ENCODE measurements at regions not wholly inside any gene's neighbourhood (a gene's known extent, or its start where the extent isn't known, plus 50 kb on each side); places are given as distances from the start of the nearest gene placed in this dataset.
"Not testable (repeated sequence)": the region's sequence is repeated elsewhere in the genome, so short reads cannot be mapped to it uniquely, and the experiment has no call there.

DNA sequence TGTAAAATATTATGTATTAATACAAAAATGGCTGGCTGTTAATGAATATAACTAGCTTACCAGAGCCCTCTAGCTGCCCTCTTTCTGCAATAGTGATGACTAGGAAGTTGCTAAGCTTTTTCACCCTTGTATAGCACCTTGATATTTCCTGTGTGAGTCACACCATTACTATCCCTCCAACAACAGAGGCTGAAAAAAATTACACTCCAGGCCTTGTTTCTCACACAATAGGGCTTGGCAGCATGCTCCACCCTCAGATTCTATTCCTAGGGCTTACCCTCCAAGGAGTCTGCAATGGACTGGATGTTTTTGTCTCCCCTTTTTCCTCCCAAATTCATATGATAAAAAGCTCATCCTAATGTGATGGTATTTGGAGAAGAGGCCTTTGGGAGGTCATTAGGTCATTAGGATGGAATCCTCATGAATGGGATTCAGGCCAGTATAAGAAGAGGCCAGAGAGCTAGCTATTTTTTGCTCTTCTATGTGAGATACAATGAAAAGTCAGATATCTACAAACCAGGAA, 184.6 kb upstream of the MAP1B start:
- no peaks in the 10 kb centered on the region for H3K27me3 ChIP-seq
- no peaks in the 10 kb centered on the region for H4K20me1 ChIP-seq
- H3K4me1 ChIP-seq = no peaks in the 10 kb centered on the region
- no peak for TF ChIP-seq Cebpa-rat (IDR thresholded peaks at IDR 0.05)
- no peak overlapping the region for H3K9ac ChIP-seq
- H3K4me3 ChIP-seq = no peak overlapping the region
- H3K36me3 ChIP-seq = no peaks in the 10 kb centered on the region
- no peaks in the 10 kb centered on the region for H3K9me3 ChIP-seq
- H3K4me2 ChIP-seq = no peak overlapping the region
- H3K27ac ChIP-seq = no peak overlapping the region

DNA sequence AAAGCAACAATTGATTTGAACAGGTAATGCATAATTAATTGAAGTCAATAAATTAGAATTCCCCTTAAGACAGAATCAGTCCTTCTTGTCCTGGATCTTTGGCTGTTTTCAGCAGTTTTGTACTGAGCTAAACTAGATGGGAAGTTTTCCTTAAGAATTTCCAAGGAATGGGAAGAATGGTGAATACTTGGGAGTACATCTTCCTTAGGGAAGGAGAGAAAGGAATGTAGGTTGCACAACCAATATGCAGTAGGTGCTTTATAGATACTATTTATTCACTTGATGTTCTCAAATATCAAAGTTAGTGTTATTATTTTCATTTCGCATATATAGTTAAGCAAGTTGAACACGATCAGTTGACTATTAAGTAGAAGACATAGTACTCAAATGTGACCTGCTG, 183.5 kb upstream of the MAP1B start:
- H3K27ac ChIP-seq = no peak overlapping the region

DNA sequence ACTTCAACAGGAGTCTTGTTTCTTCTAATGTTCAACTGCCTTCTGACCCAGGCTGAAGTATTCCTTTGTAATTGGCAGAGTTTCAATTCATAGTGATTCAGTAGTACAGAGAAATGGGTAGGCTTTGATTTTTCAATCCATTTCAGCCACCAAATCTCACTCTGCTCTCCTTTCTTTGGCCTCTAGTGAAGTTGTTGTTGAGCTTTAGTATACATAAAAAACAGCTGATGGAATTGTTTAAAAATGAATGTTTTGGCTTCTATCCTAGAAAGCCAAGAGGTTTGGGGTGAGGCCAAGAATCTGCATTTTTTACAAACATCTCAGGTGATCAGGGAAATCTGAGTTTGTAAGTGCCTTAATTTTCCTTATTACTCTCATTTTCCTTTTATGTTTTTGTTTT, 182.9 kb upstream of the MAP1B start:
- Histone ChIP-seq H3K36me3 (no peaks in the 10 kb centered on the region), H3K9ac (no peak overlapping the region), H3K27ac (no peak overlapping the region), H3K4me3 (no peak overlapping the region), H3K4me1 (no peaks in the 10 kb centered on the region), H3K27me3 (no peaks in the 10 kb centered on the region), H3K4me2 (no peak overlapping the region), H4K20me1 (no peaks in the 10 kb centered on the region), H3K9me3 (no peaks in the 10 kb centered on the region)
- TF ChIP-seq Cebpa-rat (IDR thresholded peaks at IDR 0.05) = no peak

More for the DNA sequence above, 183.5 kb upstream of the MAP1B start:
- Histone ChIP-seq H3K36me3 (no peaks in the 10 kb centered on the region), H3K4me3 (no peak overlapping the region), H3K9ac (no peak overlapping the region), H3K9me3 (no peaks in the 10 kb centered on the region), H3K4me2 (no peak overlapping the region), H4K20me1 (no peaks in the 10 kb centered on the region), H3K27me3 (no peaks in the 10 kb centered on the region), H3K4me1 (no peaks in the 10 kb centered on the region)
- TF ChIP-seq Cebpa-rat (IDR thresholded peaks at IDR 0.05) = no peak

DNA sequence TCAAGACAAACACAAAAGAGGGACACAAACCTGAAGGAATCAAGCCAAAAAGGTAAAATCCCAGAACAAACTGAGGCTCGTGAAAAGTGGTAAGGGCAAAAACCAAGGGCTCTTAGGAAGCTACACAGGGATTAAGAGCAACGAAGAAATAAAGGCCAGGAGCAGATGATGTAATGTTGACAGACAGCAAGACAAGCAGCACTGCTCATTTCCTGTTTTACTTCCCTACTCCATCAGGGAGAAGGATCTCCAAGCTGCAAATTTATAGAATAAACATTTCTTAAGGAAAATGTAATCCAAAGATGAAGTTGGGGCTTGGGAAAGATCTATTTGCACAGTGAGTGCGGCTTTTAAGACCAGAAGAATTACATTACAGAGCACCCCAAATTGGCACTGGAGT, 182.3 kb upstream of the MAP1B start:
- no peak overlapping the region for H3K27ac ChIP-seq
- no peaks in the 10 kb centered on the region for H3K36me3 ChIP-seq
- H3K27me3 ChIP-seq = no peaks in the 10 kb centered on the region
- no peaks in the 10 kb centered on the region for H3K4me1 ChIP-seq
- no peaks in the 10 kb centered on the region for H3K9me3 ChIP-seq
- H4K20me1 ChIP-seq = no peaks in the 10 kb centered on the region
- TF ChIP-seq Cebpa-rat (IDR thresholded peaks at IDR 0.05) = no peak
- no peak overlapping the region for H3K9ac ChIP-seq
- H3K4me2 ChIP-seq = no peak overlapping the region
- no peak overlapping the region for H3K4me3 ChIP-seq

DNA sequence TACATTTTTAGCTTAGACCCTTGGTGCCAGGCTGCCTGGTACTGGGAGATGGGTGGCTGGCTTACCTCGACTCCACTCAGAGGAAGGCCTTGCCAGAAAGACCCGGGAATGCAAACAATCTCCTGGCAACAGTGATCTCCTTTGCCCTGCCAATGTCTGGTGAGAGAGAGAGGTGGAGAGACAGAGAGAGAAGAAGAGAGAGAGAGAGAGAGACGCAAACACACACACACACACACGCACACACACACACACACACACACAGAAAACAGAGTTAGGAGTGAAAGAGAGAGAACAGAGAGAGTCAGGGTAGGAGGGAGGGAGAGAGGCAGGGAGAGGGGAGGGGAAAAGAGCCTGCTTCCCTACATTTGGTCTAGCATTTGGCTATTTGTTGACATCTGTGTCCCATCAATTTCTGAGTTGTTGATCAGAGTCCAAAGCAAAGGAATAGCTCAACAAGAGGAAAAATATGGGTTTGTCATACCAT, 181.6 kb upstream of the MAP1B start:
- Histone ChIP-seq H3K4me2 (no peak overlapping the region), H3K9ac (no peak overlapping the region), H3K27ac (no peak overlapping the region), H3K9me3 (no peaks in the 10 kb centered on the region), H3K36me3 (no peaks in the 10 kb centered on the region), H3K4me1 (no peaks in the 10 kb centered on the region), H4K20me1 (no peaks in the 10 kb centered on the region), H3K27me3 (no peaks in the 10 kb centered on the region), H3K4me3 (no peak overlapping the region)
- TF ChIP-seq Cebpa-rat (IDR thresholded peaks at IDR 0.05) = no peak

DNA sequence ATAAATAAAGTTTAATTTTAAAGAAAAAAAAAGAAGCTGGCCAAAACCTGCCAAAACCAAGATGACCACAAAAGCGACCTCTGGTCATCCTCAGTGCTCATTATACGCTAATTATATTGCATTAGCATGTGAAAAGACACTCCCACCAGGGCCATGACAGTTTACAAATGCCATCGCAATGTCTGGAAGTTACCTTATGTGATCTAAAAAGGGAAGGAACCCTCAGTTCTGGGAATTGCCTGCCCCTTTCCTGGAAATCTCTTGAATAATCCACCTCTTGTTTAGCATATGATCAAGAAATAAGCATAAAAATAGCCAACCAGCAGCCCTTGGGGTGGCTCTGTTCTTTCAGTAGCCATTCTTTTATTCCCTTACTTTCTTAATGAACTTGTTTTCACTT, 178.3 kb upstream of the MAP1B start:
- Histone ChIP-seq H3K27ac (no peak overlapping the region), H4K20me1 (no peaks in the 10 kb centered on the region), H3K4me1 (peaks cover 8% of the 10 kb centered on the region; the same call in 1 of the 2 replicates), H3K9me3 (no peaks in the 10 kb centered on the region), H3K9ac (no peak overlapping the region), H3K4me3 (no peak overlapping the region), H3K4me2 (no peak overlapping the region), H3K36me3 (no peaks in the 10 kb centered on the region), H3K27me3 (no peaks in the 10 kb centered on the region)
- TF ChIP-seq Cebpa-rat (IDR thresholded peaks at IDR 0.05) = no peak

DNA sequence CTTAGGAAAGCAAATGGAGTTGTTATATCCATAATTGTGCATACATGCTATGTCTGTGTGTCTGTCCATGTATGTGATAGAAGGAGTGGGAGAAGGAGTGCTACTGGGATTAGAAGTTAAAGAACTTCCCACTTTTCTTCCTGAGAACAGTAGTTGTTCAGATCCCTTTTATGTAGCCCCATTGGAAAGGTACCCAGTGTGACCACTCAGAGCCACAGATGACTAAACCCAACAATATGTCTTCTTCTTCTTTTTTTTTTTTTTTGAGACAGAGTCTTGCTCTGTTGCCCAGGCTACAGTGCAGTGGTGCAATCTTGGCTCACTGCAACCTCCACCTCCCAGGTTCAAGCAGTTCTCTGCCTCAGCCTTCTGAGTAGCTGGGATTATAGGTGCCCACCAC, 176.7 kb upstream of the MAP1B start:
- not testable (repeated sequence) for H3K27ac ChIP-seq, H4K20me1 ChIP-seq, H3K9me3 ChIP-seq, H3K4me3 ChIP-seq, H3K4me1 ChIP-seq, H3K36me3 ChIP-seq, H3K9ac ChIP-seq, H3K4me2 ChIP-seq, H3K27me3 ChIP-seq

DNA sequence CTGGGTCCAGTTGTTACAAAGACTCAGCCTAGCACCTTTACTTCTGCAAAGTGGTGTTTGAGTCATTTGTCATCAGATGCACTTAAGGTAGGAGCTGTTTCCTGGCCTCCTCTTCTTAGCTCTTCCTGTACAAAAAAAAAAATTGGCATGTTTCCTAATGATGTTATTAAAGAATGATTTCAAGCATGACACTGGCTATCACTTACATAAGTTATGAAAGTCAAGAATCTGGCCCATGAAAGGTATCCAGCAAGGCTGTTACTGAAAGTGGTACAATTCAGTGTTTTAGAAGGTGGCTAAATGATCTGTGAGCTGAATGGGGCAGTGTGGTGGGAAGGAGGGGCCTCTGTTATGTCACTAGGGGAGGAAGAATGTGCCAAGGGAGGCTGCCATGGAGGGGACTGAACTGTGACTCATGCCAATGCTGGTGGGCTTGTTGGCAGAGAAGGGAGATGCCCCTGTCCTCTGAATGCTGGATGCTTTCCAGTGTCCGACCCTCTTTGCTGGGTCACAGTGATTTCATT, 175.1 kb upstream of the MAP1B start:
- Histone ChIP-seq H3K4me1 (peaks cover 8% of the 10 kb centered on the region; the same call in 1 of the 2 replicates), H3K4me3 (no peak overlapping the region), H3K36me3 (no peaks in the 10 kb centered on the region), H3K9ac (no peak overlapping the region), H4K20me1 (no peaks in the 10 kb centered on the region), H3K27ac (no peak overlapping the region), H3K4me2 (no peak overlapping the region), H3K27me3 (no peaks in the 10 kb centered on the region), H3K9me3 (no peaks in the 10 kb centered on the region; the same call in 1 of the 2 replicates)
- no peak for TF ChIP-seq Cebpa-rat (IDR thresholded peaks at IDR 0.05)

DNA sequence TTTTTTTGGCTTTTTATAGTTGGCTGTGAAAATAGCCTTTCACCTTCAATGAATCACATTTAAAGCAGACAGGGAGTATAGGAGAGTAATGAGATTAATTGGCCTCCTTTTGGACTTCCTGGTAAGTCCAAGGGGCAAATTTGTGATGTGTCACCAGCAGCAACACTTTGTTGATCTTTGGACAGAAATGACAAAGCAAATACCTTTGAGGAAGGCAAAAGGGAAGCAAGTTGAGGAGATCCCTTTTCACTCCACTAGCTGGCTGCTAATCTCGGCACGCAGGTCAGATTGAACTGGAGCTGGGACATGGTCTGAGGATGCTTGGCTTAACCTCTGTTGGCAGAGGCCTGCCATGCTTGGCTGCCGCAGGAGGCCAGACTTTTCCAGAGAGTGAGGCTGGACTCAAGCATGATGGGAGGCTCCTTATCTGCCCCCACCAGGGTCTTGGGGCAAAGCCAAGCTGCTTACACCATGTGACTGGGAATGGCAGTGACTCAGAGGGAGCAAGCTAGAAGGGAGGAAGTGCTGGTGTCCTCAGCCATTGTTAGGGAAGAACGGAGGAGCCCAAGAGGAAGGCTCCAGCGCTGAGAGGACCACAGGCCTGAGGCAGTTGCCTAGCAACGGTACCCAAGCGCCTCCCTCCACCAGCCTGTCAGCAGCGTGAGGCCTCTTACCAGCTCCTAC, 174.5 kb upstream of the MAP1B start:
- no peak overlapping the region for H3K4me3 ChIP-seq
- H3K27me3 ChIP-seq = no peaks in the 10 kb centered on the region
- no peaks in the 10 kb centered on the region for H4K20me1 ChIP-seq
- peaks cover 8% of the 10 kb centered on the region; the same call in 1 of the 2 replicates for H3K4me1 ChIP-seq
- no peak overlapping the region for H3K27ac ChIP-seq
- no peaks in the 10 kb centered on the region for H3K36me3 ChIP-seq
- H3K9ac ChIP-seq = no peak overlapping the region
- TF ChIP-seq Cebpa-rat (IDR thresholded peaks at IDR 0.05) = no peak
- H3K4me2 ChIP-seq = no peak overlapping the region
- no peaks in the 10 kb centered on the region; the same call in 1 of the 2 replicates for H3K9me3 ChIP-seq

DNA sequence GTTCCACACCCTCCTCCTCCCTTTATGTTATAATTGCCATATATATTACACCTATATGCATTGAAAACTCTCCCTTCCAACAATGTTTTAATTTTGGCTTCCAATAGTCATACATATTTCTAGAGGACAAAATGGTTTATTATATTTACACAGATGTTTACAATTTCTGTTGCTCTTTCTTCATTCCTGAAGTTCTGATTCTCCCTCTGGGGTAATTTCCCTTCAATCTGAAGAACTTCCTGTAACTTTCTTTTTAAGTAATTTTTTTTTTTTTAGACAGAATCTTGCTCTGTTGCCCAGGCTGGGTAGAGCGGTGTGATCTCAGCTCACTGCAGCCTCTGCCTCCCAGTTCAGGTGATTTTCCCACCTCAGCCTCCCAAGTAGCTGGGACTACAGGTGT, 173.0 kb upstream of the MAP1B start:
- H3K9ac ChIP-seq = no peak overlapping the region

More for the DNA sequence above, 173.0 kb upstream of the MAP1B start:
- Histone ChIP-seq H3K9me3 (no peaks in the 10 kb centered on the region; the same call in 1 of the 2 replicates), H3K4me2 (no peak overlapping the region), H3K27me3 (no peaks in the 10 kb centered on the region), H3K4me1 (peaks cover 8% of the 10 kb centered on the region; the same call in 1 of the 2 replicates), H3K27ac (no peak overlapping the region), H3K36me3 (no peaks in the 10 kb centered on the region), H3K4me3 (no peak overlapping the region), H4K20me1 (no peaks in the 10 kb centered on the region)
- TF ChIP-seq Cebpa-rat (IDR thresholded peaks at IDR 0.05) = no peak
